Gastrocnemius medialis (tissue), 4 donors: ENCODE measurements at regions not wholly inside any gene's neighbourhood (a gene's known extent, or its start where the extent isn't known, plus 50 kb on each side); places are given as distances from the start of the nearest gene placed in this dataset.

Source experiments
- POLR2A ChIP-seq, 2 donors: fragments of 450-650 bp; IDR thresholded peaks; one replicate each; pipeline ENCODE4 v1.6.1; 2017; ENCODE audit warnings: antibody characterized with exemption in 2 of 2, mild to moderate bottlenecking in 2 of 2, moderate library complexity in 2 of 2
- TF ChIP-seq, protein P1 (sequence below), 5 experiments: fragments of 450-650 bp in 3 of 5; fragments of 200-600 bp in 2 of 5; sonication (generic) in 2 of 5; IDR thresholded peaks in 4 of 5; conservative IDR thresholded peaks in 1 of 5; 1 replicate in 4 of 5; 2 replicates in 1 of 5; pipeline ENCODE4 v1.5.1; 2016 to 2019; ENCODE audit warnings: antibody characterized with exemption in 5 of 5, mild to moderate bottlenecking in 3 of 5, moderate library complexity in 3 of 5

DNA sequence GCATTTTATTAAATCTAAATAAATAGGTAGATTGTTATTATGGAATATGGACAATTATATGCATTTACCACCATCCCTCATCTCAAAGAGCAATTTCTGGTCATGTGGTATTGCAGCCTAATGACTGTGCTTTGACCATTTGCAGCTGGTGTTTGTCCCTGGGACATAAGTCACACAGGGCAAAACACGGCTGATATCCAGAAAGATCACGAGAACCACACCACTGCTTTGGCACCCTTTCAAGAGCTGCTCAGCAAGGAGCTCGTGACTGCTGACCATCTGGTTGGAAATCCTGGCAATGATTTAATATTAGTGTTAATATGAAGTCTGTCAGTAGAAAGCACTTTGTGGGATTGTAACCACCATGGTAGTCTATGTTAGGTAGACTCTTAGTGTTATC, 545.0 kb downstream of the GBA3 start:
- TF ChIP-seq POLR2A (IDR thresholded peaks at IDR 0.05), result no peak
- TF ChIP-seq, protein P1, sequence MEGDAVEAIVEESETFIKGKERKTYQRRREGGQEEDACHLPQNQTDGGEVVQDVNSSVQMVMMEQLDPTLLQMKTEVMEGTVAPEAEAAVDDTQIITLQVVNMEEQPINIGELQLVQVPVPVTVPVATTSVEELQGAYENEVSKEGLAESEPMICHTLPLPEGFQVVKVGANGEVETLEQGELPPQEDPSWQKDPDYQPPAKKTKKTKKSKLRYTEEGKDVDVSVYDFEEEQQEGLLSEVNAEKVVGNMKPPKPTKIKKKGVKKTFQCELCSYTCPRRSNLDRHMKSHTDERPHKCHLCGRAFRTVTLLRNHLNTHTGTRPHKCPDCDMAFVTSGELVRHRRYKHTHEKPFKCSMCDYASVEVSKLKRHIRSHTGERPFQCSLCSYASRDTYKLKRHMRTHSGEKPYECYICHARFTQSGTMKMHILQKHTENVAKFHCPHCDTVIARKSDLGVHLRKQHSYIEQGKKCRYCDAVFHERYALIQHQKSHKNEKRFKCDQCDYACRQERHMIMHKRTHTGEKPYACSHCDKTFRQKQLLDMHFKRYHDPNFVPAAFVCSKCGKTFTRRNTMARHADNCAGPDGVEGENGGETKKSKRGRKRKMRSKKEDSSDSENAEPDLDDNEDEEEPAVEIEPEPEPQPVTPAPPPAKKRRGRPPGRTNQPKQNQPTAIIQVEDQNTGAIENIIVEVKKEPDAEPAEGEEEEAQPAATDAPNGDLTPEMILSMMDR (IDR thresholded peaks at IDR 0.05 in 4 of 5, conservative IDR thresholded peaks at IDR 0.05 in 1 of 5), result no peak
